Ureter (tissue), 1 donor: ENCODE measurements at regions not wholly inside any gene's neighbourhood (a gene's known extent, or its start where the extent isn't known, plus 50 kb on each side); places are given as distances from the start of the nearest gene placed in this dataset.

Source experiments
- DNase-seq: peaks from one replicate; pipeline ENCODE4 v3.0.0-alpha.2; 2020; ENCODE audit warnings: low spot score
- donor health status: DM: yes; HTN: yes; CAD: no.

- no peak for DNase-seq
Observed at GRCh38 chr13:72004246-72004645, 137.2 kb upstream of the DACH1 start.

GRCh38 chr13:71998223-71998622, 131.2 kb upstream of the DACH1 start:
- DNase-seq = no peak

GRCh38 chr13:71979616-71980015, 112.6 kb upstream of the DACH1 start:
- no peak for DNase-seq

- no peak for DNase-seq
Observed at GRCh38 chr13:71977028-71977427, 110.0 kb upstream of the DACH1 start.

GRCh38 chr13:71967990-71968389, 101.0 kb upstream of the DACH1 start:
- no peak for DNase-seq

GRCh38 chr13:71964491-71965100, 97.6 kb upstream of the DACH1 start:
- no peak for DNase-seq

- no peak for DNase-seq
Observed at GRCh38 chr13:71962735-71963134, 95.7 kb upstream of the DACH1 start.

GRCh38 chr13:71962126-71962525, 95.1 kb upstream of the DACH1 start:
- DNase-seq = no peak

GRCh38 chr13:71949441-71949840, 82.4 kb upstream of the DACH1 start:
- no peak for DNase-seq

GRCh38 chr13:71939186-71939585, 72.2 kb upstream of the DACH1 start:
- no peak for DNase-seq

- no peak for DNase-seq
Observed at GRCh38 chr13:71935166-71935840, 68.3 kb upstream of the DACH1 start.

GRCh38 chr13:71924931-71925330, 57.9 kb upstream of the DACH1 start:
- DNase-seq = no peak

- no peak for DNase-seq
Observed at GRCh38 chr13:71922194-71922593, 55.2 kb upstream of the DACH1 start.
